GM19463 (cell line): ENCODE measurements at regions not wholly inside any gene's neighbourhood (a gene's known extent, or its start where the extent isn't known, plus 50 kb on each side); places are given as distances from the start of the nearest gene placed in this dataset.
"Not testable (repeated sequence)": the region's sequence is repeated elsewhere in the genome, so short reads cannot be mapped to it uniquely, and the experiment has no call there.

ENCODE experiments used
- ATAC-seq: cut with Tn5 transposase; IDR thresholded peaks from one replicate; pipeline ENCODE4 v1.9.1; 2021; ENCODE audit warnings: mild to moderate bottlenecking, moderate library complexity; ENCODE audit not compliant: unreplicated experiment

DNA sequence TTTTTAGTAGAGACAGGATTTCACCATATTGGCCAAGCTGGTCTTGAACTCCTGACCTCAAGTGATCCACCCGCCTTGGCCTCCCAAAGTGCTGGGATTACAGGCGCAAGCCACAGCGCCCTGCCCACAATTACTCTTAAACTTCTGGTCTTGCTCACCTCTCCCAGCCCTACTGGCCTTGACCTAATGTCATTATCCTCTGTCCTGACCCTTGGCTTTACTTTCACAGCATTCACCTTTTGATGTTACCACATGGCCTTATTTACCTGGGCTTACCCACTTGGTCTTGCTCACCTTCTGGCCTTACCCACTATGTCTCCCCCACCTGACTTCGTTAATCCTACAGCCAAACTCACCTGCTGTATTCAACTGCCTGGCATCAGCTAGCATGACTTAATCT lies 105.9 kb downstream of the IL12A start:
- no peak for ATAC-seq

DNA sequence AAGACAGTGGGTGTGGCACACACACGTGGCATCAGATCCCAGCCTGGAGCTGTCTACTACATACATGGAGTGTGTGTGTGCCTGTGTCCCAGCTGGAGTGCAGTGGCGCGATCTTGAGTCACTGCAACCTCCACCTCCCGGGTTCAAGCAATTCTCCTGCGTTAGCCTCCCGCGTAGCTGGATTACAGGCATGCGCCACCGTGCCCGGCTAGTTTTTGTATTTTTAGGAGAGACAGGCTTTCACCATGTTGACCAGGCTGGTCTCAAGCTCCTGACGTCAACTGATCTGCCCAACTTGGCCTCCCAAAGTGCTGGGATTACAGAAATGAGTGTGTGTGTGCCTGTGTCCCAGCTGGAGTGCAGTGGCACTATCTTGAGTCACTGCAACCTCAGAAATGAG lies 108.8 kb downstream of the IL12A start:
- no peak for ATAC-seq

DNA sequence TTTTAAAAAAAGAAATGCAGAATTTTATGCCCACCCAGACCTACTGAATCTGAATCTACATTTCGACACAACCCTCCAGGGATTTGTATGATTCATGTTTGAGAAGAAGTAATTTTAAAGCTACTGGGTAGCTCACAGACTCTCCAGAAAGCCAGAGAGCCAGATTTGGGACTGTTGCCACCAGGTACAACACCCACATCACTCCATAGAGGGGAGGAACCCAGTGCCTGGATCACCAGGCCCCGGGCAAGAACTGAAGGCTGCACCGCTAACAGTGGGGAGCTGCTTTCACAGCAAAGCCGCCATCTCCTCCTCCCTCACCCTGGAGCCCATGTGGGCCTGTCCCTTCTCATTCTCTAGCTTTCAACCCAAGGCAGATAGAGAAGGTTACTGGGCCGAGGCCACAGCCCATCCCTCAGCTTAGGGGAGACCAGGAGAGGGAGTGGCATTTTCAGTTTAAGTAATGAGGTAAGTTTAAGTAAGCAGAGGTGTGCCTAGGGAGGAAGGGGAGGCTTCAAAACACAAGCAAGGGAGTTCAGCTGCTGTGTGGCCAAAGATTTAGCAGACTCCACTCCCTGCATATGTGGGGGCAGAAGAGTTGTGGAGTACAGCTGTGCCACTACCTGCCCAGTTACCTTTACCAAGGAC lies 109.8 kb downstream of the IL12A start:
- ATAC-seq, result peak; percentile 36

DNA sequence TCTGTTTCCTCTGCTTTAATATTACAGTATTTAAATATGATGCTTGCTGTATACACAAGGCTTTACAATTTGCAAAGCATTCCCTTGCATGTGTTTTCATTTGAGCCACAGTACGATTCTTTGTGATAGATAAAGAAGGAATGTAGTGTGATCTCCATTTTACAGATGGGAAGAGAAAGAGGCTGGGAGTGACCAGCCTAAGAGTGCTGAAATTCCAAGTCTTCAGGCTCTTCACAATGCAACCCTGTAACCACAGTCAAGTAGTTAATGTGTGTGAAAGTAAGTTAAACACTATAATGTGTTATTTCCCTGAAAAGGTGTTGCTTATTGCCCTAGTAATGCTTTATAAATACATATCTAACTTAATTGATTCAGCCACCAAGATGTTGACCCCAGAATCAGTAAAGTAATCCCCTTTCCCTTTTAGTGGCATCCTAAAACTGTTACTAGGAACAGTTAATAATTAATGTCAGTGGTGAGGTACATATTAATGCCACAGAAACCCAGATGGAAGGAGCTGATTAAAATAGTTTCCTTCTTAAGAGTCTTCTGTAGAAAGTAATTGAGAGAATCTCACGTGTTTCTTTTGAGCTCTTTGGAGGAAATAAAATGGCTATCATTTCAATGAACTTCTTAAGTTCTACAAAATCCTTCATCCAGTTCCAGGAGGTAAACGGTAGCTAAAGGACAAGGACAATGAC lies 110.4 kb downstream of the IL12A start:
- ATAC-seq, result peak; percentile 26

DNA sequence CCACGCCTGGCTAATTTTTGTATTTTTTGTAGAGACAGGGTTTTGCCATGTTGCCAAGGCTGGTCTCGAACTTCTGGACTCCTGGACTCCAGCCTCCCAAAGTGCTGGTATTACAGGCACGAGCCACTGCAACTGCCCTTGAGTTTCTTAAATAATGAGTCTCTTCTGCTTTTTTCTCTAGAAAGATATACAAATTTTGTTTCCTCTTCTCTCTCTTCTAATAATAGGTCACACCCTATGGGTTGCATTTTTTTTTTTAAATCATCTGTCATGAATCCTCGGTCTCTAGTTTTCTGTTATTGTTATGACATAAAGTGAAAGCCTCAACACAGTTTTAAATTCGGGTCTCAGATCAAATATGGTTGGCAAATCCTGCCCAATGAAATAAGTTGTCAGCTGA lies 111.2 kb downstream of the IL12A start:
- peak; percentile 50 for ATAC-seq

DNA sequence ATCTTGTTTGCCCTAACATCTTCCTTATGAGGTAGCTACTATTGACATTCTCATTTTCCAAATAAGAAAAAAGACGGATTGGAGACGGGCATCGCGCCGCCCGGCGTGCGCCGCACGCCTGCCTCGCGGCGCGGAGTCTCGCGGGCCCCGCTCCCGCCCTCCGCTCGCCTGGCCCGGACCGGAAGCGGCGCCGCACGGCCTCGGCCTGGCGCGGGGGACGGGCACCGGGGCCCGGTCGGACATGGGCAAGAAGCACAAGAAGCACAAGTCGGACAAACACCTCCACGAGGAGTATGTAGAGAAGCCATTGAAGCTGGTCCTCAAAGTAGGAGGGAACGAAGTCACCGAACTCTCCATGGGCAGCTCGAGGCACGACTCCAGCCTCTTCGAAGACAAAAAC lies 112.0 kb downstream of the IL12A start:
- no peak for ATAC-seq

DNA sequence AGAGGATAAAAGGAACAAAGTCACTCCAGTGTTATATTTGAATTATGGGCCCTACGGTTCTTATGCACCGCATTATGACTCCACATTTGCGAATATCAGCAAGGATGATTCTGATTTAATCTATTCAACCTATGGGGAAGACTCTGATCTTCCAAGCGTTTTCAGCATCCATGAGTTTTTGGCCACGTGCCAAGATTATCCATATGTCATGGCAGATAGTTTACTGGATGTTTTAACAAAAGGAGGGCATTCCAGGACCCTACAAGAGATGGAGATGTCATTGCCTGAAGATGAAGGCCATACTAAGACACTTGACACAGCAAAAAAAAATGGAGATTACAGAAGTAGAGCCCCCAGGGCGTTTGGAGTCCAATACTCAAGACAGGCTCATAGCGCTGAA lies 113.4 kb downstream of the IL12A start:
- not testable (repeated sequence) for ATAC-seq

DNA sequence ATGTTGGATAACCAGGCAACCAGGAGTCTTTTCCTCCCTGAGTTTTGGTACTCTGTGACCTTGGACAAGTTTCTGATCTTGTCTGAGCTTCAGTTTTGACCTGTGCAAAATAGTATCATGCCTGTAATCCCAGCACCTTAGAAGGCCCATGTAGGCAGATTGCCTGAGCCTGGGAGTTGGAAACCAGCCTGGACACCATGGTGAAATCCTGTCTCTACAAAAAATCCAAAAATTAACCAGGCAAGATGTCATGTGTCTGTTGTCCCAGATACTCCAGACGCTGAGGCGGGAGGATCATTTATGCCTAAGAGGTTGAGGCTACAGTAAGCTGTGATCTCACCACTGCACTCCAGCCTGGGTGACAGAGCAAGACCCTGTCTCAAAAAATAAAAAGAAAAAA lies 114.8 kb downstream of the IL12A start:
- no peak for ATAC-seq

DNA sequence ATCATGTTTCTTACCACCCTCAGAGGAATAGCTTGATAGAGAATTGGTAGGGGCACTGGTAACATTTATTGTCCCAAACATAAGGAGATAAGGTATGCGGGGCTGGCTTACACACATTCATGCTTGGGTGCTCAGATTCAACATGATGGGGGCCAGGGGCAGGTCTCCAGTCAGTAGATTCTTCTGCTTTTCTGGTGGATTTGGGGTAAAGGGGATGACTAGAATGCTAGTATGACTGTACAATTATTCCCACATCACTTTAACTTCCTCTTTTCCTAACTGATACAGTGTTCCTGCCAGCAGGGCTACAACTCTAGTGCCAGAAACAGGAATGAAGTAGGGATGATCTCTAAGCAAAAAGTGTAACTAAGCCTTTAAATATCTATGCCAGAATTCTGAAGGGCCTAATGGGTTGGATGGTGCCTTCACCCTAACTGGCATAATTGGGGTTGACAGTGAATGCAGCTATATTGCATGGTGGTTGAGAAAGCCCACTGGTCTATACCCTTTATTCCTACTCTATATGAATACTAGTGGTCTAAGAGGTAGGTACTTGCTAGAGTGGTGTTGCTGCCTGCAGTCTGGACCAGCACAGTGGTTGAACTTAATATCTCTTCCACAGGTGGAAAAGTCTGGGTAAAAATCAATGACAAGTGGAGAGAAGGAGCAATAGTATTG lies 117.4 kb downstream of the IL12A start:
- no peak for ATAC-seq

DNA sequence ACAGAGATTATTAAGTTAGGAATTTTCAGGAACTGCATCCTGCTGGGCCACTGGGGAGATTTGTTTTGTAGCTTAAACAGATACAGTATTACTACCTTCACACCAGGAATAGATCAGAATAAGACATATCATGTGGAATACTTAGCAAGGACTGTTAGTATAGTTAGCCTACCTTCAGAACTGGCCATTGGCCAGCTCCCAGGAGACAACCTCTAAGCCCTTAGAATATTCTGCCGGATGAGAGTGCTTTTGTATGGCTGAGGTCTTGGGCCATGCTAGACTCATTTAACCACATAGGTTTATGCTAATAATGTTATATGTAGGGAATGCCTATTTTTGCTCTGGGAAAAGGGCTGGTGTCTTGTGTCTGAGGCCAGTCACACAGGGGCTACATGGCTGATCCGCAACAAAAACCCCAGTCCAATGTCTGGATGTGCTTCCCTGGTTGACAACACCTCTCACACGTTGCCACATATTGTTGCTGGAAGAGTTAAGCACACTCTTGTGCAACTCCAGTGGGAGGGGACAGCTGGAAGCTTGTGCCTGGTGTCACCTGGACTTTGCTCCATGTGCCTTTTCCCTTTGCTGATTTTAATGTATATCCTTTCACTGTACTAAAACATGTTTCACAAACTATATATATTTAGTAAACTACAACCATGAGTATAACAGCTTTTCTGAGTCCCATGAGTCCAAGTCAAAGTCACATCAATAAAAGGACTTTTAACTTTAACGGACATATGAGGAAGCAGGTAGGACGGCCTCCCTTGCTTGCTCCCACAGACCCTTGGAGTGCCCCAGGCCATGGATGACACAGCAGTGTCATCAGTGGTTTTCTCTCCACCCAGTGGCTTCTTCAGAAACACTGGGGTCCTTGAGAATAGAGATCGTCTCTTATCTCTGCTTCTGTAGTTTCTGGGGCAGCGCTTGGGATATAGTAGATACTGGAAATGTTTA lies 118.0 kb upstream of the C3orf80 start:
- ATAC-seq, result no peak

DNA sequence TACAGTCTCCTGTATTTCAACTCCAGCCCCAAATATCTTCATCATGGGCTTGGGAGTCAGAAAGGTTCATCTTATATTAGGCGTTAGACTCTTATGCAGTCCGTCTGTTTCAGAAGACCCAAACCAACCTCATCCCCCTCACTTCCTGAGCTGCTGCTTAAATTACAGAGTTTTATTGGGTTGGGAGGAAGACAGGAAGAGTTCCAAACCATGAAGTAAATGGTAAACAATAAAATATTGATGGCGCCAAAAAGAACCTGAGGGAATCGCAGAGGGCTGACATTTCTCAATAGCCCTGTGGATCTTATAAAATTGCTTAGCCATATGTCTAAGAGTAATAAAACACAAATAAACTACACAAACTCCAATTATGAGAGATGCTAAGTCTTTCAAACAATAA lies 116.9 kb upstream of the C3orf80 start:
- no peak for ATAC-seq

DNA sequence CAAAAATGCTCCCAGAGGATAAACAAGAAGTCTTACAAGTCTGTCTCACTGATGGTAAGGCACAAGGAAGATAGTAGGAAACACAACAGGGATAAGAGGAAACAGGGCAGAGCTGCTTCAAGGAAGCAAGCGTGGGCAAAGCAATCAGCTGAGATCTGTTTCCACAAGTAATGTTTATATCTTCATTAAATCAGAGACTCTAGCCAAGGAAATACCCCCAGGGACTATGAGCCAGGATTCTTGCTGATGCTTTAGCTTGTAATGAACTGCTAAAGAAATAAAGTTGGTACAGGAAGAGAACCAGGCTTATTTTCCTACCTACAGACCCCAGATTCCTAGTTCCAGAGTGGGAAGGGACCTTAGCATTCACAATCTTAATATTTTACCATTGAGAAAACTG lies 112.7 kb upstream of the C3orf80 start:
- ATAC-seq, result no peak

DNA sequence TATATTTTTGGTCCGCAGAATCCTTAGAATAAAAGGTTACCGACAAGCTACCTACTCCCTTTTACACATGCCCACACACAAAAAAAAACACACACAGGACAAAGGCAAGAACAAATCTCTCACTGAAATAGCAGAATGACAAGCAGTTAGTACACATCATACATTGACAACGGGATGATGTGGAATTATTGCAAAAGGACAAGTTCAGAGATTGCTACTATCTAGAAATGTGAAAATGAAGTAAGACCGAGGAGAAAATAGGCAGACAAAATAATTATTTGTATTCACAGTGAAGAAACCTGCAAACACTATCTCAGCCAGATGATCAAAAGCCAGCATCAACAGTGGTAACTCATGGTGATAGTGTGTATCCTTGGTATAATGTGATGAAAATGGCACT lies 112.2 kb upstream of the C3orf80 start:
- ATAC-seq, result no peak

DNA sequence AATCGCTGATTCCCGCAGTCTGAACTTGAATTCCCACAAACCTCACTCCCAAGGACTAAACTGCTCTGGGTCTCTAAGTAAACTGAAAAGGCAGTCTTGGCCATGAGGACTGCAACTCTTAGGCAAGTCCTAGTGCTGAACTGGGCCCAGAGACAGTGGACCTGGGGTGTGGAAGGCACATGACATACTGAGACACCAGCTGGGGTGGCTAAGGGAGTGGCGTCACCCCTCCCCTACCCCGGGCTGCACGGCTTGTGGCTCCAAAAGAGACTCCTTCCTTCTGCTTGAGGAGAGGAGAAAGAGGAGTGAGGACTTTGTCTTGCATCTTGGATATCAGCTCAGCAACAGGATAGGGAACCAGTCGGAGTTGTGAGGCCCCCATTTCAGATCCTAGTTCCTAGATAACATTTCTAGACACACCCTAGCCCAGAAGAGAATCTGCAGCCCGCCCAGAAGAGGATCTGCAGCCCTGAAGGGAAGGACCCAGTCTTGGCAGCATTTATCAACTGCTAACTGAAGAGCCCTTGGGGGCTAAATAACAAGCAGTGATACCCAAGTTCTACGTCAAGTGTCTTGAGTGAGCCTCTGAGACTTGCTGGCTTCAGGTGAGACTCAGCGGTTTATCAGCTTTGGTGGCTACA lies 110.7 kb upstream of the C3orf80 start:
- ATAC-seq, result no peak

DNA sequence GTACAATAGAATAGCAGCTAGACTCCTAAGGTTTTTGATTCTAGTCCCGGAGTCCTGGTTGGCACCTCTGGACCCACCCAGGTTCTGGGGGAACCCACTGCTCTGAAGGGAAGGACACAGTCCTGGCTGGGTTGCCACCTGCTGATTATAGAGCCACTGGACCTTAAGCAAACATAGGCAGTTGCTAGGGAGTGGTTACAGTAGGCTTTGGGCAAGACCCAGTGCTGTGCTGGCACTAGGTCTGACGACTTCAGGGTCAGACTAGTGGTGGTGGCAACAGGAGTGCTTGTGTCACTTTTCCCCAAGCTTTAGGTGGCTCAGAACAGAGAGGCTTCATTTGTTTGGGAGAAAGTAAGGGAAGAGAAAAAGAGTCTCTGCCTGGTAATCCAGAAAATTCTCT lies 109.8 kb upstream of the C3orf80 start:
- ATAC-seq, result no peak

DNA sequence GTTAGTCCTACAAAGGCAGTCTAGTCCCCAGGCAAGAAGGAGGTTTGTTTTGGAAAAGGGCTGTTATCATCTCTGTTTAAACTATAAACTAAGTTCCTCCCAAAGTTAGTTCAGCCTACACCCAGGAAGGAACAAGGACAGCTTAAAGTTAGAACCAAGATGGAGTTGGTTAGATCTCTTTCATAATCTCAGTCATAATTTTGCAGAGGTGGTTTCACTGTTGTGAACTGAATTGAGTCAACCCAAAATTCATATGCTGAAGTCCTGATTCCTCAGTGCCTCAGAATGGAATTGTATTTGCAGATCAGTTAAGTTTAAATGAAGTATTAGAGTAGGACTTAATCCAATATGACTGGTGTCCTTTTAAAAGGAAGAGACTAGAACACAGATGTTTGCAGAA lies 101.0 kb upstream of the C3orf80 start:
- no peak for ATAC-seq

DNA sequence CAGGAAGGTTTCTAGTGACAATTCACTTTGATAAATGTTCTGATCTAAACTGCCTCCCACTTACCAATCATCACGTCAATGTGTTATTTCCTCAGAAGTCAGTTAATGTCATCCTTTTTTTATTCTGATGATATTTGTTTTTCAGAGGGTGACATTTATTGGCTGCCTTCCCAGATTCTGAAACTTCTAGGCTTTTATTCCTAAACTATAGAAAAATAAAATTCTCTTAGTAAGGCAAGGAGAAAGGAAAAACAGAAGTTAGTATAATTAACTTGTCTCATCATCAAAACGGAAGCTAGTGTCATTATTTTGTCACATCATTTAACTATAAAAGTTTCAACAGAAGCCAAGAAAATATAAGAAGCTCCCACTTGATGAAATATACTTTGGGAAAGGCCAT lies 100.0 kb upstream of the C3orf80 start:
- ATAC-seq, result no peak

DNA sequence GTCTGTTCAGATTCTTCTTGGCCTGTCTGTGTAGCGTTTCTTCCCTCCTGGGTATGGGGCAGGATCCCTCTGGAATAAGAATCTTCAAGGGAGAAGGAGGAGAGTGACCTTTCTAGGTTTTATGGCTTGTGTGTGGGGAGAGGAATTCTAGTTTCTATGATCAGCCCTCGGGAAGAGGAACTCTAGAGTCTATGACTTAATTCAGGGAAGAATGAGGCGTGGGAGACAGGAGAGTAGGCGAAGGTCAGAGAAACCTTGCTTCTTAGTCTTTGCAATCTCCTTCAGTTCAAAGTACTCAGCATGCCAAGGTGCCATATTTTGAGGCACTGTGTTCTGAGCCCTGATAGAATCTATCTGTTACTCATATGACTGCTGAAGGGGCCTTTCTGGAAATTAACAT lies 99.2 kb upstream of the C3orf80 start:
- ATAC-seq, result no peak

DNA sequence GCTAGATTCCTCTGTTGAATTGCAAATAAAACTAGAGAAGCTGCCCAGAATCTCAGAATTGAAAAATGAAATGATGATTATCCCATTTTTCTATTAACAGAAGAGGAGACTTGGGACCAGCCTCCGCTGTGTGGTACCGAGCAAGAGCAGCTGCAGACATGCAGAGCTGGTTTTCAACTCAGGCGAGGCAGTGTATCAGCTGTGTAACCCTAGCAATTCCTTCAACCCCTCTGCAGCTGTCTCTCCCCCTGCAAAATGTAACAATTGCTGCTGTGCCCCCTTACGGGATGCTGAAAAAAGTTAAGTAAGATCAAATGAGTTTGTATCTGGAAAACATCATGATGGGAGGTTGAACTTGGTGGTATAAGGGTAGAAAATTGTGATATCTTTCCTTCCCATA lies 98.5 kb upstream of the C3orf80 start:
- no peak for ATAC-seq

DNA sequence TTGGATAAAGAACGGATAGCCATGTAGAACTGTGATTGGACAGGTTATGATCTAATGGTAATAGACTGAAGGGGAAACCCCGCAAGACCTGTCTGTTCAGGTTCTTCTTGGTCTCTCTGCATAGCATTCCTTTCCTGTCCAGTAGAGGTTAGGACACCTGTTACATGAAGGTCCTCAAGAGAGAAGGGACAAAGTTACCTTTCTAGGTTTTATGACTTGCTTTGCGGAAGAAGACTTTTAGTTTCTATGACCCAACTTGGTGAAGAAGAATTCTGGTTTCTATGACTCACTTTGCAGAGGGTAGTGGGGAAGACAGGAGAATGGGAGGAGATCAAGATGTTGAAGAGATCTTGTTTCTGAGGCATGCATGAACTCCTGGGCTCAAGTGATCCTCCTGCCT lies 97.9 kb upstream of the C3orf80 start:
- ATAC-seq, result peak; percentile 50

DNA sequence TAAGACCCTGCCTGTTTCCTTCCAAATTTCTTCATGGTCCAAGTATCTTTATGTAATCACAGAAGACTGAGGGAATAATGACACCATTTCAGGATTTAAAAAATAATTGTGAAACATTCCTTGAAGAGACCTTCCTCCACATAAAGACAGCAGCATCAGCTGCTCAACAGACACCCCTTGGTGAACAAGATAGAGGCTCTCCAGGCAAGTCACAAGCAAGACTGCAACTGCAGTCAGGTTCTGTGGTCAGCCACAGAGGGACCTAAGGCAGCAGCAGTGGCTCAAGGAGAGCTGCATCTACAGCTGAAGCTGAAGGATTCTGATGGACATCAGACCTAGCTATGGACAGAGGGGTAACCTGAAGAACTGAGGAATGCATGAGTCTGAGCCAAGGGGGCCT lies 97.2 kb upstream of the C3orf80 start:
- ATAC-seq, result no peak
